ENCODE measurements at regions not wholly inside any gene's neighbourhood (a gene's known extent, or its start where the extent isn't known, plus 50 kb on each side); places are given as distances from the start of the nearest gene placed in this dataset.
"Not testable (repeated sequence)": the region's sequence is repeated elsewhere in the genome, so short reads cannot be mapped to it uniquely, and the experiment has no call there.

GRCh38 chr5:118511846-118512245 is 476.5 kb downstream of the DTWD2 start:
- Histone ChIP-seq H3K4me1 (ENCODE audit: control insufficient read depth in 1 of 2, insufficient read depth in 2 of 2, low read length in 2 of 2) (no peaks in the 10 kb centered on the region), H3K27ac (ENCODE audit: low read depth, low read length) (no peak overlapping the region), H3K9me3 (ENCODE audit: control insufficient read depth in 1 of 2, low read length in 2 of 2) (no peaks in the 10 kb centered on the region), H3K4me3 (ENCODE audit: low read depth in 1 of 2, low read length in 2 of 2) (no peak overlapping the region), H3K27me3 (ENCODE audit: control insufficient read depth in 1 of 2, insufficient read depth in 2 of 2, low read length in 2 of 2) (no peaks in the 10 kb centered on the region), H3K36me3 (ENCODE audit: control insufficient read depth in 1 of 2, insufficient read depth in 2 of 2, low read length in 2 of 2) (no peaks in the 10 kb centered on the region), H3K9ac (ENCODE audit: low read depth in 1 of 2, low read length in 2 of 2) (no peak overlapping the region)

- Histone ChIP-seq H3K4me1 (ENCODE audit: control insufficient read depth in 1 of 2, insufficient read depth in 2 of 2, low read length in 2 of 2) (no peaks in the 10 kb centered on the region), H3K4me3 (ENCODE audit: low read depth in 1 of 2, low read length in 2 of 2) (no peak overlapping the region), H3K36me3 (ENCODE audit: control insufficient read depth in 1 of 2, insufficient read depth in 2 of 2, low read length in 2 of 2) (no peaks in the 10 kb centered on the region), H3K9ac (ENCODE audit: low read depth in 1 of 2, low read length in 2 of 2) (no peak overlapping the region), H3K27me3 (ENCODE audit: control insufficient read depth in 1 of 2, insufficient read depth in 2 of 2, low read length in 2 of 2) (no peaks in the 10 kb centered on the region), H3K27ac (ENCODE audit: low read depth, low read length) (no peak overlapping the region), H3K9me3 (ENCODE audit: control insufficient read depth in 1 of 2, low read length in 2 of 2) (no peaks in the 10 kb centered on the region)
Observed at GRCh38 chr5:118506217-118506852, 482.0 kb downstream of the DTWD2 start.

DNA sequence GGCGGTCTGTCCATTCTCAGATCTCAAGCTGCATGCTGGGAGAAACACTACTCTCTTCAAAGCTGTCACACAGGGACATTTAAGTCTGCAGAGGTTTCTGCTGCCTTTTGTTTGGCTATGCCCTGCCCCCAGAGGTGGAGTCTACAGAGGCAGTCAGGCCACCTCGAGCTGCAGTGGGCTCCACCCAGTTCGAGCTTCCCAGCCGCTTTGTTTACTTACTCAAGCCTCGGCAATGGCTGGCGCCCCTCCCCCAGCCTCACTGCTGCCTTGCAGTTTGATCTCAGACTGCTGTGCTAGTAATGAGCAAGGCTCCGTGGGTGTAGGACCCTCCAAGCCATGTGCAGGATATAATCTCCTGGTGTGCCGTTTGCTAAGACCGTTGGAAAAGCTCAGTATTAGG is 486.1 kb downstream of the DTWD2 start:
- H3K27ac ChIP-seq (ENCODE audit: low read depth, low read length); H3K36me3 ChIP-seq (ENCODE audit: control insufficient read depth in 1 of 2, insufficient read depth in 2 of 2, low read length in 2 of 2); H3K9ac ChIP-seq (ENCODE audit: low read depth in 1 of 2, low read length in 2 of 2); H3K4me3 ChIP-seq (ENCODE audit: low read depth in 1 of 2, low read length in 2 of 2); H3K4me1 ChIP-seq (ENCODE audit: control insufficient read depth in 1 of 2, insufficient read depth in 2 of 2, low read length in 2 of 2); H3K27me3 ChIP-seq (ENCODE audit: control insufficient read depth in 1 of 2, insufficient read depth in 2 of 2, low read length in 2 of 2); H3K9me3 ChIP-seq (ENCODE audit: control insufficient read depth in 1 of 2, low read length in 2 of 2): not testable (repeated sequence)

GRCh38 chr5:118491351-118491750 is 497.0 kb downstream of the DTWD2 start:
- no peaks in the 10 kb centered on the region for H3K9me3 ChIP-seq (ENCODE audit: control insufficient read depth in 1 of 2, low read length in 2 of 2)
- no peaks in the 10 kb centered on the region for H3K27me3 ChIP-seq (ENCODE audit: control insufficient read depth in 1 of 2, insufficient read depth in 2 of 2, low read length in 2 of 2)
- no peak overlapping the region for H3K9ac ChIP-seq (ENCODE audit: low read depth in 1 of 2, low read length in 2 of 2)
- H3K4me1 ChIP-seq (ENCODE audit: control insufficient read depth in 1 of 2, insufficient read depth in 2 of 2, low read length in 2 of 2): no peaks in the 10 kb centered on the region
- no peak overlapping the region for H3K27ac ChIP-seq (ENCODE audit: low read depth, low read length)
- H3K4me3 ChIP-seq (ENCODE audit: low read depth in 1 of 2, low read length in 2 of 2): no peak overlapping the region
- no peaks in the 10 kb centered on the region for H3K36me3 ChIP-seq (ENCODE audit: control insufficient read depth in 1 of 2, insufficient read depth in 2 of 2, low read length in 2 of 2)

- H3K27ac ChIP-seq (ENCODE audit: low read depth, low read length): no peak overlapping the region
- H3K9ac ChIP-seq (ENCODE audit: low read depth in 1 of 2, low read length in 2 of 2): no peak overlapping the region
- H3K4me1 ChIP-seq (ENCODE audit: control insufficient read depth in 1 of 2, insufficient read depth in 2 of 2, low read length in 2 of 2): no peaks in the 10 kb centered on the region
- H3K27me3 ChIP-seq (ENCODE audit: control insufficient read depth in 1 of 2, insufficient read depth in 2 of 2, low read length in 2 of 2): no peaks in the 10 kb centered on the region
- no peaks in the 10 kb centered on the region for H3K9me3 ChIP-seq (ENCODE audit: control insufficient read depth in 1 of 2, low read length in 2 of 2)
- H3K36me3 ChIP-seq (ENCODE audit: control insufficient read depth in 1 of 2, insufficient read depth in 2 of 2, low read length in 2 of 2): no peaks in the 10 kb centered on the region
- H3K4me3 ChIP-seq (ENCODE audit: low read depth in 1 of 2, low read length in 2 of 2): no peak overlapping the region
Observed at GRCh38 chr5:118486647-118487225, 501.6 kb downstream of the DTWD2 start.

GRCh38 chr5:118479285-118479684 is 509.1 kb downstream of the DTWD2 start:
- H3K4me3 ChIP-seq (ENCODE audit: low read depth in 1 of 2, low read length in 2 of 2): no peak overlapping the region
- no peaks in the 10 kb centered on the region for H3K36me3 ChIP-seq (ENCODE audit: control insufficient read depth in 1 of 2, insufficient read depth in 2 of 2, low read length in 2 of 2)
- H3K4me1 ChIP-seq (ENCODE audit: control insufficient read depth in 1 of 2, insufficient read depth in 2 of 2, low read length in 2 of 2): no peaks in the 10 kb centered on the region
- H3K27me3 ChIP-seq (ENCODE audit: control insufficient read depth in 1 of 2, insufficient read depth in 2 of 2, low read length in 2 of 2): no peaks in the 10 kb centered on the region
- no peaks in the 10 kb centered on the region for H3K9me3 ChIP-seq (ENCODE audit: control insufficient read depth in 1 of 2, low read length in 2 of 2)
- no peak overlapping the region for H3K9ac ChIP-seq (ENCODE audit: low read depth in 1 of 2, low read length in 2 of 2)
- no peak overlapping the region for H3K27ac ChIP-seq (ENCODE audit: low read depth, low read length)

DNA sequence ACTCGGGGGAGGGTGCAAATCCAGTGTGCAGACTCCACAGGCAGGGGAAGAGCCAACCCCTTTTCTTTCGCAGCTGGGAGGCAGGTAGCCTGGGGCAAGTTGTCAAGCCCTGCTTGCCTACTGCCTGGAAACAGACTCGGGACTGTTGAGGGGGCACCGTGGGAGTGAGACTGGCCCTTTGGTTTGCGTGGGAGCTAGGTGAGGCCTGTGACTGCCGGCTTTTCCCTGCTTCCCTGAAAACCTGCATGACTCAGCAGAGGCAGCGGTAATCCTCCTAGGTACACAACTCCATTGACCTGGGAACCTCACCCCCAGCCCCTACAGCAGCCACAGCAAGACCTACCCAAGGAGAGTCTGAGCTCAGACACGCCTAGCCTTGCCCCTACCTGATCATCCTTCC is 509.5 kb downstream of the DTWD2 start:
- H3K4me1 ChIP-seq (ENCODE audit: control insufficient read depth in 1 of 2, insufficient read depth in 2 of 2, low read length in 2 of 2): no peaks in the 10 kb centered on the region
- no peak overlapping the region for H3K27ac ChIP-seq (ENCODE audit: low read depth, low read length)
- H3K27me3 ChIP-seq (ENCODE audit: control insufficient read depth in 1 of 2, insufficient read depth in 2 of 2, low read length in 2 of 2): no peaks in the 10 kb centered on the region
- no peaks in the 10 kb centered on the region for H3K36me3 ChIP-seq (ENCODE audit: control insufficient read depth in 1 of 2, insufficient read depth in 2 of 2, low read length in 2 of 2)
- no peak overlapping the region for H3K4me3 ChIP-seq (ENCODE audit: low read depth in 1 of 2, low read length in 2 of 2)
- no peaks in the 10 kb centered on the region for H3K9me3 ChIP-seq (ENCODE audit: control insufficient read depth in 1 of 2, low read length in 2 of 2)
- H3K9ac ChIP-seq (ENCODE audit: low read depth in 1 of 2, low read length in 2 of 2): no peak overlapping the region

DNA sequence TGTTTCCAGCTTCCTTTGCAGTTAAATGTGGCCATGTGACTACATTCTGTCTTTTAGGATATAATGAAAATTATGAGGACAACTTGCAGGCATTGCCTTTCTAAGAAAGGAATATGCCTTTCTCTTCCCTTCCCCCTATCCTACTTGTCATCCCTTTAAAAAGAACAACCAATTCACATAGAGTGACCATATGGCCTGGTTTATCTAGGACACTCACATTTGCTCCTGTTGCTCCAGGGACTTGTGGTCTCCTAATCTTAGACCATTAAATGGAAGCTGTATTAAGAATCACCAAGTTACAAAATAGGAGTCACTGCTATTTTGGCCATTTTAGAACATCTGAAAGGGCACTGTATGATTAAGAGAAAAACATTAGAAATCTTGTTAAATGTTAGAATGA is 520.3 kb downstream of the DTWD2 start:
- Histone ChIP-seq H3K4me1 (ENCODE audit: control insufficient read depth in 1 of 2, insufficient read depth in 2 of 2, low read length in 2 of 2) (no peaks in the 10 kb centered on the region), H3K36me3 (ENCODE audit: control insufficient read depth in 1 of 2, insufficient read depth in 2 of 2, low read length in 2 of 2) (no peaks in the 10 kb centered on the region), H3K27me3 (ENCODE audit: control insufficient read depth in 1 of 2, insufficient read depth in 2 of 2, low read length in 2 of 2) (no peaks in the 10 kb centered on the region), H3K27ac (ENCODE audit: low read depth, low read length) (no peak overlapping the region), H3K9me3 (ENCODE audit: control insufficient read depth in 1 of 2, low read length in 2 of 2) (no peaks in the 10 kb centered on the region), H3K4me3 (ENCODE audit: low read depth in 1 of 2, low read length in 2 of 2) (no peak overlapping the region), H3K9ac (ENCODE audit: low read depth in 1 of 2, low read length in 2 of 2) (no peak overlapping the region)

- no peak overlapping the region for H3K27ac ChIP-seq (ENCODE audit: low read depth, low read length)
- no peaks in the 10 kb centered on the region for H3K9me3 ChIP-seq (ENCODE audit: control insufficient read depth in 1 of 2, low read length in 2 of 2)
- no peak overlapping the region for H3K4me3 ChIP-seq (ENCODE audit: low read depth in 1 of 2, low read length in 2 of 2)
- no peaks in the 10 kb centered on the region for H3K36me3 ChIP-seq (ENCODE audit: control insufficient read depth in 1 of 2, insufficient read depth in 2 of 2, low read length in 2 of 2)
- no peak overlapping the region for H3K9ac ChIP-seq (ENCODE audit: low read depth in 1 of 2, low read length in 2 of 2)
- H3K27me3 ChIP-seq (ENCODE audit: control insufficient read depth in 1 of 2, insufficient read depth in 2 of 2, low read length in 2 of 2): no peaks in the 10 kb centered on the region
- H3K4me1 ChIP-seq (ENCODE audit: control insufficient read depth in 1 of 2, insufficient read depth in 2 of 2, low read length in 2 of 2): no peaks in the 10 kb centered on the region
Observed at GRCh38 chr5:118467103-118467502, 521.2 kb downstream of the DTWD2 start.

GRCh38 chr5:118466418-118466817 is 521.9 kb downstream of the DTWD2 start:
- Histone ChIP-seq H3K27ac (ENCODE audit: low read depth, low read length) (no peak overlapping the region), H3K27me3 (ENCODE audit: control insufficient read depth in 1 of 2, insufficient read depth in 2 of 2, low read length in 2 of 2) (no peaks in the 10 kb centered on the region), H3K9me3 (ENCODE audit: control insufficient read depth in 1 of 2, low read length in 2 of 2) (no peaks in the 10 kb centered on the region), H3K9ac (ENCODE audit: low read depth in 1 of 2, low read length in 2 of 2) (no peak overlapping the region), H3K36me3 (ENCODE audit: control insufficient read depth in 1 of 2, insufficient read depth in 2 of 2, low read length in 2 of 2) (no peaks in the 10 kb centered on the region), H3K4me1 (ENCODE audit: control insufficient read depth in 1 of 2, insufficient read depth in 2 of 2, low read length in 2 of 2) (no peaks in the 10 kb centered on the region), H3K4me3 (ENCODE audit: low read depth in 1 of 2, low read length in 2 of 2) (no peak overlapping the region)
